Esophagus (tissue), 2 donors: ENCODE measurements at regions not wholly inside any gene's neighbourhood (a gene's known extent, or its start where the extent isn't known, plus 50 kb on each side); places are given as distances from the start of the nearest gene placed in this dataset.

Experiments
- H3K27ac ChIP-seq, 2 donors: one replicate each; pipeline ENCODE4 v1.5.1; 2013; ENCODE audit warnings: low read depth in 2 of 2, mild to moderate bottlenecking in 2 of 2, inconsistent platforms in 1 of 2, low read length in 1 of 2, moderate library complexity in 1 of 2
- H3K27me3 ChIP-seq, 2 donors: one replicate each; pipeline ENCODE4 v1.6.1; 2013; ENCODE audit warnings: low read length in 2 of 2, control low read depth in 1 of 2, mild to moderate bottlenecking in 1 of 2; ENCODE audit not compliant: insufficient read depth in 2 of 2, control insufficient read depth in 1 of 2
- H3K36me3 ChIP-seq, 2 donors: one replicate each; pipeline ENCODE4 v1.6.1; 2013; ENCODE audit warnings: low read length in 1 of 2; ENCODE audit not compliant: control insufficient read depth in 2 of 2, insufficient read depth in 2 of 2
- H3K4me1 ChIP-seq, 2 donors: one replicate each; pipeline ENCODE4 v1.6.1; 2013; ENCODE audit warnings: low read length in 1 of 2; ENCODE audit not compliant: control insufficient read depth in 2 of 2, insufficient read depth in 2 of 2
- H3K4me3 ChIP-seq, 2 donors: one replicate each; pipeline ENCODE4 v1.5.1; 2013; ENCODE audit warnings: low read length in 2 of 2, mild to moderate bottlenecking in 2 of 2, low read depth in 1 of 2, moderate library complexity in 1 of 2
- H3K9me3 ChIP-seq, 2 donors: one replicate each; pipeline ENCODE4 v1.6.1; 2013; ENCODE audit warnings: mild to moderate bottlenecking in 2 of 2, low read depth in 1 of 2, low read length in 1 of 2, moderate library complexity in 1 of 2; ENCODE audit not compliant: control insufficient read depth in 2 of 2, insufficient read depth in 1 of 2
- whole genome bisulfite sequencing, 2 donors: extraction: QIAGEN DNeasy Blood & Tissue Kit; methylation state at CpG; one replicate each; pipeline ENCODE4 v1.1.7; 2013; 5-methylcytosine and 5-hydroxymethylcytosine counted together
- donor health status: healthy with polysubstance abuse.
- donor health status: Bipolar disorder and iron deficiency.

GRCh38 chr13:85174291-85174690 is 624.9 kb downstream of the SLITRK6 start:
- Histone ChIP-seq H3K4me3 (no peak overlapping the region), H3K27me3 (no peaks in the 10 kb centered on the region), H3K9me3 (no peaks in the 10 kb centered on the region), H3K4me1 (no peaks in the 10 kb centered on the region), H3K27ac (no peak overlapping the region), H3K36me3 (no peaks in the 10 kb centered on the region)
- WGBS, 2 donors: 93 to 94% methylated on average over 1 of the region's 1 CpG

GRCh38 chr13:85170372-85170771 is 628.8 kb downstream of the SLITRK6 start:
- no peak overlapping the region for H3K27ac ChIP-seq
- no peaks in the 10 kb centered on the region for H3K4me1 ChIP-seq
- H3K4me3 ChIP-seq: no peak overlapping the region
- H3K36me3 ChIP-seq: no peaks in the 10 kb centered on the region
- H3K9me3 ChIP-seq: no peaks in the 10 kb centered on the region
- H3K27me3 ChIP-seq: no peaks in the 10 kb centered on the region
- 26 to 30% methylated on average over 1 of the region's 1 CpG for WGBS, 2 donors

GRCh38 chr13:85166891-85167290 is 632.3 kb downstream of the SLITRK6 start:
- no peaks in the 10 kb centered on the region for H3K36me3 ChIP-seq
- H3K9me3 ChIP-seq: peaks cover 0 to 5% of the 10 kb centered on the region in 2 donors
- no peaks in the 10 kb centered on the region for H3K27me3 ChIP-seq
- H3K4me1 ChIP-seq: no peaks in the 10 kb centered on the region
- 49 to 61% methylated on average over 1 of the region's 1 CpG for WGBS, 2 donors
- H3K4me3 ChIP-seq: no peak overlapping the region
- no peak overlapping the region for H3K27ac ChIP-seq

GRCh38 chr13:85163063-85163462 is 636.2 kb downstream of the SLITRK6 start:
- Histone ChIP-seq H3K4me1 (no peaks in the 10 kb centered on the region), H3K4me3 (no peak overlapping the region), H3K36me3 (no peaks in the 10 kb centered on the region), H3K27me3 (no peaks in the 10 kb centered on the region), H3K27ac (no peak overlapping the region), H3K9me3 (peaks cover 0 to 5% of the 10 kb centered on the region in 2 donors)
- WGBS, 2 donors: 80 to 82% methylated on average over 2 of the region's 2 CpGs

- no peaks in the 10 kb centered on the region for H3K36me3 ChIP-seq
- 26 to 36% methylated on average over 4 of the region's 4 CpGs for WGBS, 2 donors
- H3K27ac ChIP-seq: no peak overlapping the region
- H3K4me3 ChIP-seq: no peak overlapping the region
- H3K4me1 ChIP-seq: no peaks in the 10 kb centered on the region
- no peaks in the 10 kb centered on the region for H3K9me3 ChIP-seq
- H3K27me3 ChIP-seq: no peaks in the 10 kb centered on the region
These were observed 651.2 kb downstream of the SLITRK6 start for GRCh38 chr13:85148009-85148408.

- Histone ChIP-seq H3K4me1 (peaks cover 0 to 4% of the 10 kb centered on the region in 2 donors), H3K9me3 (no peaks in the 10 kb centered on the region), H3K36me3 (no peaks in the 10 kb centered on the region), H3K27ac (no peak overlapping the region), H3K4me3 (no peak overlapping the region), H3K27me3 (no peaks in the 10 kb centered on the region)
- WGBS, 2 donors: 83% methylated on average over 2 of the region's 2 CpGs
These were observed 656.8 kb downstream of the SLITRK6 start for GRCh38 chr13:85142351-85142927.

GRCh38 chr13:85141401-85141800 is 657.8 kb downstream of the SLITRK6 start:
- Histone ChIP-seq H3K27ac (no peak overlapping the region), H3K27me3 (no peaks in the 10 kb centered on the region), H3K9me3 (no peaks in the 10 kb centered on the region), H3K4me1 (peaks cover 0 to 4% of the 10 kb centered on the region in 2 donors), H3K36me3 (no peaks in the 10 kb centered on the region), H3K4me3 (no peak overlapping the region)
- 60 to 64% methylated on average over 2 of the region's 2 CpGs for WGBS, 2 donors

- no peaks in the 10 kb centered on the region for H3K27me3 ChIP-seq
- H3K4me1 ChIP-seq: peaks cover 0 to 4% of the 10 kb centered on the region in 2 donors
- H3K4me3 ChIP-seq: no peak overlapping the region
- no peaks in the 10 kb centered on the region for H3K9me3 ChIP-seq
- no peaks in the 10 kb centered on the region for H3K36me3 ChIP-seq
- peak overlapping the region; percentile 48 to 82 for H3K27ac ChIP-seq
- WGBS, 2 donors: 26 to 39% methylated on average over 1 of the region's 1 CpG
These were observed 659.0 kb downstream of the SLITRK6 start for GRCh38 chr13:85140192-85140591.

DNA sequence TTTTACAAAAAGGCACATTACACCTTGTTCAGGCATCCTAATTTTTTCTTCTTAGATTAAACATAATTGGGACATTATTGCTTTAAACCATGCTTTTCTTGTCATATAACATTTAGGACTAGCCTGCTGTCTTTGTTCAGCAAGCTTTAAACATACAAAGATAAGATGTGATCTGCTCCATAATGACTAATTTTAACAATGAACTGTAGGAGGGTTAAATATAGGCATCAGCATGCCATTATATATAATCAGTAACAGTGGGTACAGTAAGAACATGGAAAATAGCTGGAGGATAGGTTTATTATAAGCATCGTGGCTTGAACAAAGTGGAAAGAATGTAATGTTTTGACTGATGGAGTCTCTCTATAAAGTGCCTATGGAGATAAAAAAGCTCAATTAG is 661.7 kb downstream of the SLITRK6 start:
- Histone ChIP-seq H3K4me1 (peaks cover 0 to 4% of the 10 kb centered on the region in 2 donors), H3K27ac (no peak overlapping the region), H3K9me3 (no peaks in the 10 kb centered on the region), H3K27me3 (no peaks in the 10 kb centered on the region), H3K36me3 (no peaks in the 10 kb centered on the region), H3K4me3 (no peak overlapping the region)
- 31 to 59% methylated on average over 1 of the region's 1 CpG for whole genome bisulfite sequencing, 2 donors

- H3K36me3 ChIP-seq: no peaks in the 10 kb centered on the region
- H3K4me1 ChIP-seq: no peaks in the 10 kb centered on the region
- H3K27ac ChIP-seq: no peak overlapping the region
- no peak overlapping the region for H3K4me3 ChIP-seq
- WGBS, 2 donors: 87 to 97% methylated on average over 6 of the region's 6 CpGs
- no peaks in the 10 kb centered on the region for H3K27me3 ChIP-seq
- no peaks in the 10 kb centered on the region for H3K9me3 ChIP-seq
These were observed 666.2 kb downstream of the SLITRK6 start for GRCh38 chr13:85132986-85133385.
